ENCODE measurements at regions not wholly inside any gene's neighbourhood (a gene's known extent, or its start where the extent isn't known, plus 50 kb on each side); places are given as distances from the start of the nearest gene placed in this dataset.

DNA sequence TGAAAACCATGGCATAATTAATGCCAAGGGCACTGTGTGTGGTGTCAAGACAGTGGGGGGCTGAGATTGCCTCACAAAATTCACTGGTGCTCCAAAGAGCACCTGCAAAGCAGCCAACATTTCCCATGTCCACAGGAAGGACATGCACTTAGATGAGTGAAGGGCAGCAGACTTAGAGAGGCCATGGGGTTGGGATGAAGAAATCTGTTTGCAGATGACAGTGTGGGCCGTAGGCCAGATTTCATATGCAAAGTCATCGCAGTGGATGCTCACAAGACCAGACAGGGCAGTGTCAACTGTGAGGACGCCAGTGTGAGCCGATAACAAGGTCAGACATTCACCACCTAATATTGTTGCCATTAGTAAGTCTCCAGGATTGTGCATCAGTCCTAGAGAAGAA is 773.4 kb downstream of the EFNB2 start:
- no peak for TF ChIP-seq YY1 (IDR thresholded peaks at IDR 0.05; ENCODE audit: insufficient read depth, insufficient read length)
- TF ChIP-seq SUZ12 (IDR thresholded peaks at IDR 0.05; ENCODE audit: extremely low read depth, insufficient read depth, insufficient read length) = no peak
